HG02938 (cell line): ENCODE measurements at regions not wholly inside any gene's neighbourhood (a gene's known extent, or its start where the extent isn't known, plus 50 kb on each side); places are given as distances from the start of the nearest gene placed in this dataset.

Experiments
- ATAC-seq: cut with Tn5 transposase; IDR thresholded peaks from one replicate; pipeline ENCODE4 v1.9.1; 2021; ENCODE audit warnings: mild to moderate bottlenecking, moderate library complexity; ENCODE audit not compliant: unreplicated experiment

DNA sequence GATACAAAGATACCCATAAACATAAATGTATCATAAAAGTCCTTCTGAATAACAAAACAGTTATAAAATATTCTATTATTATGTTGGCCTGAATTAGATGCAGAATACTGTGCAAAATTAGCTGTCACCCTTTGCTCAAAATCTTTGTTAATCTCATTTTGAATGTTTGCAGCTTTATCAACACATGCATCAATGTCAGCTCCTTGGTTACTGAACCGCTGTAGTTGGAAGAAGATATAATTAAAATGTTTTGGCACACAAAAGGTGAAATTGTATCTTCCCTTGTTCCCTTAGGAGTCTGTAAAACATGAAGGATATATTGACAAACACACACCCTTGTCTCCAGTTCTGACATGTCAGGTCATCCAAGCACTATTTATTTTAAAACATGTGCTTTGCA lies 146.3 kb upstream of the POU5F2 start:
- no peak for ATAC-seq

DNA sequence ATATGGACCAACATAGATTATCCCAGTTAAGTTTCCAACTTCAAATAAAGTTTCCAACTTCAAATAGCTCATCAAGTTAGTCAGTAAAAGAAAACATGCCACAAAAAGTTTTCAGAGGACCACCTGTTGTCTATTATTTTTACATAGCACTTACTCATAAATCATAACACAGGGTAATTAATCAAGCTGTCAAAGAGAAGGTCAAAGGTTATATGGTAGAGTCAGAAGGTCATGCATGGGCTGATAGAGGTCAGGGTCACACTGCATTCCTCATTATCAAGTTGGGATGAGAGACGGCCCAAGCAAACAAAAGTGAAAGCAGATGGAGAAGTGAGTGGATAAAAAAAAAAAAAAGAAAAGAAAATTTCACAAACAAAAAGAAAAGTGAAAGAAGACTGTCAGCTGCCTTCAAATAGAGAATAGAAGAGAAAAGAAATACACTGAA lies 145.5 kb upstream of the POU5F2 start:
- no peak for ATAC-seq

DNA sequence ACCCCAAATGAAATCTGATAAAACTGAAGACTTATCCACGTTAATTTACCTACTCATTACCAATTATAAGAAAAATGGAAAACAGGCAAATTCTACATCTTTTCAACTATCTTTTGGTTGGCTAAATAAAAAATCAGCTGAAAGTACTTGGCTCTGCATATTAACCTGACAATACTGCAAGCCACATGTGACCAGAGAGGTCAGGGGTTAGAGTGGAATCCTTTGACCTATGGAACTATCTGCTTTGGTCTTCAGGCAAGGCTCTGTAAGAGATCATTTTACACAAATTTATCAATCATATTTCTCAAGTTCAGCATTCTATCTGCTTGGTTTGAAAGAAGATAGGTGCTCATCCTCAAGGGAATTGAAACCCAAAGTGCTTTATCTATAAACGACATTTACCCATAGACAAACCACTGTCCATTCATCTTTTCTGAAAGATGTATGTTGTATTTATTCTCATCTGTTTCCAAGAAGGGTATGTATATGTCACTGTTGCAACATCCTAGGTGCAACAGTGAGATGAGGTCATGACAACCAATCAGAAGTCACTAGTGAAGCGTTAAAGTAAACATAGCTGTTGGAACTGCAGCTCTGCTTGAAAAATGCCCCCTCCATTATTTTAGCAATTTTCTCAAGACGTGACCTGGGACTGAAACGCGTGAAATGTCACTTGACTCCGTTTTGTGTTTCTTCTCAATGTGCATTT lies 144.9 kb upstream of the POU5F2 start:
- ATAC-seq = no peak

- ATAC-seq = no peak
Observed at GRCh38 chr5:93884254-93884653, 142.9 kb upstream of the POU5F2 start.

DNA sequence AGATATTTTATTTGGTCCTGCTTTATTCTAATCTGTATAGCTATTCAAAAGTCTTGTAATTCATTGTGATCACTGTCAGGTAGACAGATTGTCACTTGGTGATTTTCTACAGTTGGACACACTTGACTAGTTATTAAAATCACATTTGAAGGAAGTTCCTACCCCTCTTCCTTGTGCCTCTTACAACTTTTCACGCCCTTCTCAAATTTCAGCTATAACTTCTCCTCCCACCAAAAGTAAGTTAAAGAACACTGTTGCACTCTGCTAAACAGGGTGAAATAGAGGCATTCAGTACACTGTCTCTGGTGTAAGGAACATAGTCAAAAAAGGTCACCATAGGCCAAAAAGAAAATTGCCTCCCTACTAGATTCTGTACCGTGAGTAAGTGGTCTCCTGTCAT lies 142.1 kb upstream of the POU5F2 start:
- ATAC-seq = no peak

GRCh38 chr5:93875693-93876092 lies 134.3 kb upstream of the POU5F2 start:
- ATAC-seq = no peak

DNA sequence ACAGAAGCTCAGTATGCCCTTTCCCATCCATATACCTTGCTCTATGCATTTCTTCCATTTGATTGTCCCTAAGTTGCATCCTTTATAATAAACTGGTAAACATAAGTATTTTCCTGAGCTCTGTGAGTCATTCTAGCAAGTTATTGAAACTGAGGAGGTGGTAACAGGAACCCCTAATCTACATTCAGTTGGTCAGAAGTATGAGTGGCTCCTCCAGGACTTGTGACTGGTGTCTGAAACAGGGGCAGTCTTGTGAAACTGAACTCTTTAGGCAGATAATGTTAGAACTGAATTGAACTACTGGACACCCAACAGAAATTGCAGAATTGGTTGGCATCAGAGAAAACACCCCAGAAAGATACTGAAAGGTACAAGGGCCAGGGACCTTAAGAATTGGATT lies 133.1 kb upstream of the POU5F2 start:
- ATAC-seq = peak; percentile 77

DNA sequence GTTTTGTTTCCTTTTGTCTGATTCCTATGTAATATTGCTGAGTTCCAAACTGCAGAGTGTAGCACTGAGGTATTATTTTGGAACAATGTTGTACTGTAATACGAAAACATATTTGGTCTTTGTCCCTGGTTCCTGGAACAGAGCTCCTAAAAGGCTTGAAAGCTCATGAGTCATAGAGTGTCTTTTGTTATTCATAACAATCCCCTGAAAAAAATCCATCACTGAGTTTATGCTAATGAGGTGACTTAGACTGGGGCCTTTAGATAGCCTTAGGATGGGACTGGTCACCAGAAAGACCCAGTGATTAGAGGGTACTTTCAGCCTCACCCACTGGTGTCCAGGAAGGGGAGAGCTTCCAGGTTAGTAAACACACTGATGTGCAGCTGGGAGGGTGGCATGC lies 132.7 kb upstream of the POU5F2 start:
- ATAC-seq = peak; percentile 76

GRCh38 chr5:93873211-93873736 lies 131.9 kb upstream of the POU5F2 start:
- no peak for ATAC-seq

- no peak for ATAC-seq
Observed at GRCh38 chr5:93870649-93871048, 129.2 kb upstream of the POU5F2 start.

DNA sequence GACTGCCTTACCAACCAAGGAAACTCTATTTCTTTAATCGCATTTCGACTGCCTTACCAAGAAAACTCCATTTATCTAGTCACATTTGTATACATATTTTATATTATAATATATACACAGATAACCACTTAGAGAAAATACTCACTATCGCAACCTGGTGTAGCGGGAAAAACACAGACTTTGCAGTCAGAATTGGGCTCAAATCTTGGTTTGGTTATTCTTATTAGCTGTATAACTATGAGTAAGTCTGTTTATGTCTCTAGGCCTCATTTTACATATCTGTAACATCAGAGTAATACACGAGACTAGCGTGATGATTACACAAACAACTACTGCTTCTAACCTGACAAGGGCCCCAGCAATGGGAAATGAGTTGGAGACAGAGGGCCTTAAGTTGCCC lies 127.5 kb upstream of the POU5F2 start:
- no peak for ATAC-seq

DNA sequence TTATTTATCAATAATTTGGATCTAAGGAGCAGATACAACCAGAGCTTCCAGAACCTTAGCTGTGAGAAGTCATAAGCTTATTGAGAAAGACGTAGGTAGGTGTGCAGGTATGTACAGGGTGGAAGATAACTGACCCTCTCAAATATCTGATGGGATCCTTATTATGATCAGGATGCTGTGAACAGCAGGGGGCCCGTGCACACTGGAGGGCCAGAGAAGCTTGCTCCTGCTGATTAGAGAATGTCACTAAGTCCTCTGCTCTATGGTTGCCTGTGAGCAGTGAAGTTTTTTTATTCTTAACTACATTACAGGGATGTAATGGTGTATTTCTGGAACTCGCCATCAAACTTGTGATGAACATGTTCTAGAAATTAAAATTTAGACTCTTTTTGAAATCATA lies 108.9 kb upstream of the POU5F2 start:
- ATAC-seq = no peak

GRCh38 chr5:93845376-93845775 lies 104.0 kb upstream of the POU5F2 start:
- no peak for ATAC-seq

- no peak for ATAC-seq
Observed at GRCh38 chr5:93831449-93831848, 90.0 kb upstream of the POU5F2 start.

- ATAC-seq = no peak
Observed at GRCh38 chr5:93830893-93831292, 89.5 kb upstream of the POU5F2 start.

- ATAC-seq = no peak
Observed at GRCh38 chr5:93829346-93829745, 87.9 kb upstream of the POU5F2 start.

DNA sequence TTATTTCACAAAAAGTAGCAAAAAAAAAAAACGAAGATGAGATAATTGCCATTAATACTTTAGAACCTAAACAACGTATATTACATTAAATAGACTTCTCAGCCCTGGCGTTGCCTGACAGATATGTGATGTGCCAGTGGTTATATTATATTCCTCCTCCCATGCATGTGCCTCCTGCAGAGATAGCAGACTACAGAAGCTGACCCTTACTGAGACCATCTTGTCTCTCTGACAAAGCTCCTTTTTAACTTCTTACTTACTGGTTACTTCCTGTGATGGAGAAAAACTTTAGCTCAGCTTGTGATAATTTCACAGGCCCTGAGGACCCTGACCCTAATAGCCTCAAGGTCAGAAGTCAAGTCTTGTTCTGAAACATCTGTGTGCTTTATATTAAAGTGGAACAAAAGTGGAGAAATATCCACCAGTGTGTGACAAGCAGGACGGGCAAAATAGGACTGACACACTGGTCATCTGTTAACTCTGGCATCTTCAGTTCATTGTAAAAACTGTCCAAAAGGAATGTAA lies 80.6 kb upstream of the POU5F2 start:
- ATAC-seq = no peak

DNA sequence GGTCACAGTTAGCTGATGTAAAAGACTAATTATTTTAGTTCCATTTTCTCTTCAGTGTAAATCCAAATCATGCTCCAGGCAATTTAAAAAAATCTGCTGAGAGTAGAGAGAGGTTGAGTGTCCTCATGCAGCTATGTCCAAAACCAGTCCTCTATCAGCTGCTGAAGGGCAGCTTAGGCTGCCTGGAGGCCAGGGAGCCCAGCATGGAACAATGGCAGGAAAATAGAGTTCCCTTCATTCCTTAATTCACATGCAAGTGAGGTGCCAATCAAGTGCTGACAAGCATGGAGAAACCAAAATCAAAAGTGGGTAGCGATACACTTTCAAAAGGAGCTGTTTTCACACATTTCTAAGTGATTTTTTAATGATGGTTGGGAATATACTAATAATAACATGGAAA lies 78.3 kb upstream of the POU5F2 start:
- no peak for ATAC-seq

DNA sequence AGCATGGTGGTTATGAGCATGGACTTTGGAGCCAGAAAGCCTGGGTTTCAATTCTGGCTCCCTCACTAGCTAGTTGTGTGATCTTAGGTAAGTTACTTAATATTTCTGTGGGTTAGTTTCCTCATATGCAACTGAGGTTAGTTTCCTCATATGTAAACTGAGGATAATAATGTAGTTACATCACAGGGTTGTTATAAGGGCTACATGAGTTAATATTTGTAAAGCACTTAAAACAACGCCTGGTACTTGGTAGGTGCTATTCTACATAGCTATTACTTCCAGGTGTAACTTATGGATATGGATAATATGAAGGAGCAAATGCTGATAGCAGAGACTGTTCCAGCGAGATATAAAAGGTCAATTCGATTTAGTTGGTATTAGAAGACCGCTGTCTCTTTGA lies 69.4 kb upstream of the POU5F2 start:
- no peak for ATAC-seq

GRCh38 chr5:93809430-93809829 lies 68.0 kb upstream of the POU5F2 start:
- ATAC-seq = no peak

- no peak for ATAC-seq
Observed at GRCh38 chr5:93807846-93808245, 66.4 kb upstream of the POU5F2 start.

GRCh38 chr5:93805616-93806379 lies 64.4 kb upstream of the POU5F2 start:
- ATAC-seq = no peak
